MM.1S (cell line): ENCODE measurements at regions not wholly inside any gene's neighbourhood (a gene's known extent, or its start where the extent isn't known, plus 50 kb on each side); places are given as distances from the start of the nearest gene placed in this dataset.

ENCODE experiments used
- DNase-seq: peaks from one replicate; pipeline ENCODE4 v3.0.0-alpha.2; 2015
- H2AFZ ChIP-seq: fragments of 300-600 bp; sonication (generic); 2 replicates; pipeline ENCODE4 v1.6.0; 2016; ENCODE audit warnings: antibody characterized with exemption, low read length
- H3F3A ChIP-seq: fragments of 300-600 bp; sonication (generic); 2 replicates; pipeline ENCODE4 v1.6.1; 2016; ENCODE audit warnings: mild to moderate bottlenecking, antibody characterized with exemption, low read length, moderate library complexity, mixed read lengths; ENCODE audit not compliant: insufficient read depth
- H3K27ac ChIP-seq: fragments of 300-600 bp; sonication (generic); 2 replicates; pipeline ENCODE4 v1.5.1; 2016; ENCODE audit warnings: mild to moderate bottlenecking, low read length
- H3K27me3 ChIP-seq: fragments of 300-600 bp; sonication (generic); replicated peaks from 2 replicates; pipeline ENCODE4 v1.6.0; 2016; ENCODE audit warnings: low read length; ENCODE audit not compliant: insufficient read depth
- H3K36me3 ChIP-seq: fragments of 300-600 bp; sonication (generic); replicated peaks from 2 replicates; pipeline ENCODE4 v1.6.1; 2016; ENCODE audit warnings: mild to moderate bottlenecking, low read length, mixed read lengths; ENCODE audit not compliant: insufficient read depth
- H3K4me1 ChIP-seq: fragments of 300-600 bp; sonication (generic); 2 replicates; pipeline ENCODE4 v1.6.1; 2016; ENCODE audit warnings: low read length, mixed read lengths
- H3K4me2 ChIP-seq: fragments of 300-600 bp; sonication (generic); 2 replicates; pipeline ENCODE4 v1.6.0; 2016; ENCODE audit warnings: low read depth, low read length
- H3K4me3 ChIP-seq: fragments of 300-600 bp; sonication (generic); 2 replicates; pipeline ENCODE4 v1.5.1; 2016; ENCODE audit warnings: low read length, mixed read lengths
- H3K79me2 ChIP-seq: fragments of 300-600 bp; sonication (generic); 2 replicates; pipeline ENCODE4 v1.6.1; 2016; ENCODE audit warnings: mixed run types, low read length, mixed read lengths
- H3K9ac ChIP-seq: fragments of 300-600 bp; sonication (generic); 2 replicates; pipeline ENCODE4 v1.6.1; 2016; ENCODE audit warnings: low read length, mixed read lengths
- H3K9me2 ChIP-seq: fragments of 300-600 bp; sonication (generic); replicated peaks from 2 replicates; pipeline ENCODE4 v1.6.1; 2016; ENCODE audit warnings: mild to moderate bottlenecking, low read length, mixed read lengths; ENCODE audit not compliant: insufficient read depth
- H3K9me3 ChIP-seq: fragments of 300-600 bp; sonication (generic); replicated peaks from 2 replicates; pipeline ENCODE4 v1.6.1; 2016; ENCODE audit warnings: mild to moderate bottlenecking, low read length, mixed read lengths; ENCODE audit not compliant: insufficient read depth
- H4K20me1 ChIP-seq: fragments of 300-600 bp; sonication (generic); 2 replicates; pipeline ENCODE4 v1.6.1; 2016; ENCODE audit warnings: mild to moderate bottlenecking, low read length, moderate library complexity, mixed read lengths; ENCODE audit not compliant: insufficient read depth
- CTCF ChIP-seq: fragments of 300-600 bp; sonication (generic); IDR thresholded peaks from 2 replicates; pipeline ENCODE4 v1.5.1; 2016; ENCODE audit warnings: antibody characterized with exemption, low read length, mixed read lengths
- EZH2 ChIP-seq: fragments of 300-600 bp; sonication (generic); optimal IDR thresholded peaks from 2 replicates; pipeline ENCODE3; 2017; ENCODE audit warnings: low read depth, mild to moderate bottlenecking, antibody characterized with exemption, low read length, mixed read lengths
- EZH2phosphoT487 ChIP-seq: fragments of 300-600 bp; sonication (generic); IDR thresholded peaks from 2 replicates; pipeline ENCODE4 v1.6.1; 2018; ENCODE audit warnings: antibody characterized with exemption, low read length

- no peak overlapping the region for H2AFZ ChIP-seq
- H3K27me3 ChIP-seq, result no peaks in the 10 kb centered on the region
- no peak for TF ChIP-seq EZH2phosphoT487
- no peaks in the 10 kb centered on the region for H3F3A ChIP-seq
- no peaks in the 10 kb centered on the region for H4K20me1 ChIP-seq
- no peaks in the 10 kb centered on the region for H3K4me1 ChIP-seq
- no peak overlapping the region for H3K27ac ChIP-seq
- H3K9me3 ChIP-seq, result no peaks in the 10 kb centered on the region
- H3K4me3 ChIP-seq, result no peak overlapping the region
- H3K4me2 ChIP-seq, result no peak overlapping the region
- H3K9me2 ChIP-seq, result no peaks in the 10 kb centered on the region
- H3K9ac ChIP-seq, result no peak overlapping the region
- H3K79me2 ChIP-seq, result no peaks in the 10 kb centered on the region
- DNase-seq, result no peak
- no peaks in the 10 kb centered on the region for H3K36me3 ChIP-seq
These were observed 251.6 kb downstream of the RPS24 start for GRCh38 chr10:78285226-78285625.

DNA sequence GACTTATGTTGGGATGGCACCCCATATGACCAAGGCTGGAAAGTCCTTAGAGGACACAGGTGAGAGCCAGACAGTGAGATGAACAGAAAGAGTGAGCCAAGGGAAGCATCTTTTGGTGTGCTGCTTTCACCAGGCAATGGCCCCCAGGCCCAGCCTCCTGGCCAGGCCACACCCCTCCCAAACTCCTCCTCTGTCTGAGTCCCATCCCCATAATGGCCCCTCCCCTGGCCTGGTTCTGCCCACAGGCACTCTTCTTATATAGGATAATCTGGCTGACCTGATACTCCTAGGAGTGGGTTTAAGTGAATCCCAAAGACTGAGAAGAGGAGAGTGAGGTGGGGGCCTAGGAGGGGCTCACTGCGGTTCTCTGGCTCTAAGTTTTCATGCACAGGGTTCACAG is 252.5 kb downstream of the RPS24 start:
- Histone ChIP-seq H3K9ac (no peak overlapping the region), H3K36me3 (no peaks in the 10 kb centered on the region), H3K4me1 (no peaks in the 10 kb centered on the region), H4K20me1 (no peaks in the 10 kb centered on the region), H3K9me3 (no peaks in the 10 kb centered on the region), H3K4me3 (no peak overlapping the region), H2AFZ (no peak overlapping the region), H3K4me2 (no peak overlapping the region), H3K27ac (no peak overlapping the region), H3K27me3 (no peaks in the 10 kb centered on the region), H3F3A (no peaks in the 10 kb centered on the region), H3K9me2 (no peaks in the 10 kb centered on the region), H3K79me2 (no peaks in the 10 kb centered on the region)
- DNase-seq, result no peak
- TF ChIP-seq EZH2phosphoT487, result no peak
- no peak for TF ChIP-seq CTCF
- no peak for TF ChIP-seq EZH2

DNA sequence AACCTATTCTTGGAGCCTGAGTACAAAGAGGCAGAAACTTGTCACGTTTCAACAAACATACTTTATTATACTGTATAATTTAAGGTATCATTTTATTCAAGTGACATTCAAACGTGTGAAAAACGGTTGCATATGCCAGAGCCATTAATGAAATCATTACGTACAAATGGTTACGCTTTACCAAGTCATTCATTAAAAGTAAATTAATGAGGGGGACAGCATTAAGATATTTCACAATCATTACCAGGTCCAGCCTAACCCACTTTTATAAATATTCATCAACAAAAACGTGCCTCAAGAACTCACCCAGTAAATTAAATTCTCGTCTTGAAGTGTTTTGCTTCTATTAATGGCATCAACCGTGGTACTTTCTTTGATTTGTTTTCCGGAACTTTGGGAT is 253.0 kb downstream of the RPS24 start:
- H3K9ac ChIP-seq, result no peak overlapping the region
- no peaks in the 10 kb centered on the region for H3K9me2 ChIP-seq
- no peak for TF ChIP-seq EZH2phosphoT487
- TF ChIP-seq CTCF, result no peak
- no peak for TF ChIP-seq EZH2
- no peaks in the 10 kb centered on the region for H3K9me3 ChIP-seq
- no peaks in the 10 kb centered on the region for H4K20me1 ChIP-seq
- no peak overlapping the region for H3K4me3 ChIP-seq
- no peaks in the 10 kb centered on the region for H3F3A ChIP-seq
- H3K36me3 ChIP-seq, result no peaks in the 10 kb centered on the region
- no peak overlapping the region for H3K27ac ChIP-seq
- no peak overlapping the region for H2AFZ ChIP-seq
- no peaks in the 10 kb centered on the region for H3K79me2 ChIP-seq
- no peaks in the 10 kb centered on the region for H3K4me1 ChIP-seq
- no peak overlapping the region for H3K4me2 ChIP-seq
- DNase-seq, result no peak
- no peaks in the 10 kb centered on the region for H3K27me3 ChIP-seq

DNA sequence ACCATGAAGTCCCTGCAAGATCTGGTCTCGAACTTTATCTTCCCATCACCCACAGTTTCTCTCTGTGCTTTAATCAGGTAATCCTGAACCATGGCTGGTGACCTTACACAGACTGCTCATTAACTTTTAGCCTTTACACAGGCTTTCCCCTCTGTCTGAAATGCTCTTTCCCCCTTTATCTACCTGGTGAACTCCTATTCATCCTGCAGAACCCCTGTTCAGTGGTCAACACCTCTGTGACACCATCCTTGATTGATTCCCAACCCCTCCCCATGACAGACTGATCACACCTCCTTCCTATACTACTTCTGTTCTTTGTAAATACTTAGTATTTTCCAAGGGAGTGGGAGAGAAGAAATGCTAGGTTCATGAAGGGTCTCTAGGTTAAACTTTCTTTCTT is 254.0 kb downstream of the RPS24 start:
- TF ChIP-seq EZH2phosphoT487, result no peak
- no peak overlapping the region for H3K4me3 ChIP-seq
- no peaks in the 10 kb centered on the region for H3K9me2 ChIP-seq
- H4K20me1 ChIP-seq, result no peaks in the 10 kb centered on the region
- H2AFZ ChIP-seq, result no peak overlapping the region
- H3K27ac ChIP-seq, result no peak overlapping the region
- no peaks in the 10 kb centered on the region for H3K9me3 ChIP-seq
- no peak overlapping the region for H3K9ac ChIP-seq
- H3K4me2 ChIP-seq, result no peak overlapping the region
- H3K4me1 ChIP-seq, result no peaks in the 10 kb centered on the region
- H3K79me2 ChIP-seq, result no peaks in the 10 kb centered on the region
- no peaks in the 10 kb centered on the region for H3F3A ChIP-seq
- no peaks in the 10 kb centered on the region for H3K27me3 ChIP-seq
- no peaks in the 10 kb centered on the region for H3K36me3 ChIP-seq
- DNase-seq, result no peak
